ENCODE measurements at regions not wholly inside any gene's neighbourhood (a gene's known extent, or its start where the extent isn't known, plus 50 kb on each side); places are given as distances from the start of the nearest gene placed in this dataset.
"Not testable (repeated sequence)": the region's sequence is repeated elsewhere in the genome, so short reads cannot be mapped to it uniquely, and the experiment has no call there.

- no peak for DNase-seq (ENCODE audit: low read depth)
Measured at GRCh38 chr2:142716463-142717242, 160.8 kb upstream of the KYNU start.

- DNase-seq (ENCODE audit: low read depth) = no peak
Measured at GRCh38 chr2:142714600-142714999, 162.9 kb upstream of the KYNU start.

- no peak for DNase-seq (ENCODE audit: low read depth)
Measured at GRCh38 chr2:142710336-142710735, 167.1 kb upstream of the KYNU start.

GRCh38 chr2:142707318-142707717, 170.1 kb upstream of the KYNU start:
- no peak for DNase-seq (ENCODE audit: low read depth)

- DNase-seq (ENCODE audit: low read depth) = not testable (repeated sequence)
Measured at GRCh38 chr2:142702397-142702796, 175.1 kb upstream of the KYNU start.

GRCh38 chr2:142695350-142696257, 181.9 kb upstream of the KYNU start:
- DNase-seq (ENCODE audit: low read depth) = not testable (repeated sequence)

GRCh38 chr2:142694282-142694681, 183.2 kb upstream of the KYNU start:
- DNase-seq (ENCODE audit: low read depth) = no peak

- DNase-seq (ENCODE audit: low read depth) = no peak
Measured at GRCh38 chr2:142693171-142693950, 184.1 kb upstream of the KYNU start.

- DNase-seq (ENCODE audit: low read depth) = no peak
Measured at GRCh38 chr2:142688856-142689605, 188.4 kb upstream of the KYNU start.

- DNase-seq (ENCODE audit: low read depth) = no peak
Measured at GRCh38 chr2:142687509-142687908, 190.0 kb upstream of the KYNU start.

- no peak for DNase-seq (ENCODE audit: low read depth)
Measured at GRCh38 chr2:142687075-142687474, 190.4 kb upstream of the KYNU start.

- no peak for DNase-seq (ENCODE audit: low read depth)
Measured at GRCh38 chr2:142684667-142685066, 192.8 kb upstream of the KYNU start.

- no peak for DNase-seq (ENCODE audit: low read depth)
Measured at GRCh38 chr2:142682528-142682927, 194.9 kb upstream of the KYNU start.

GRCh38 chr2:142681952-142682351, 195.5 kb upstream of the KYNU start:
- DNase-seq (ENCODE audit: low read depth) = no peak

GRCh38 chr2:142678164-142678563, 199.3 kb upstream of the KYNU start:
- DNase-seq (ENCODE audit: low read depth) = no peak

- no peak for DNase-seq (ENCODE audit: low read depth)
Measured at GRCh38 chr2:142675398-142675797, 202.1 kb upstream of the KYNU start.

- no peak for DNase-seq (ENCODE audit: low read depth)
Measured at GRCh38 chr2:142673836-142674235, 203.6 kb upstream of the KYNU start.

GRCh38 chr2:142672698-142673097, 204.8 kb upstream of the KYNU start:
- DNase-seq (ENCODE audit: low read depth) = no peak

- DNase-seq (ENCODE audit: low read depth) = no peak
Measured at GRCh38 chr2:142670362-142670761, 207.1 kb upstream of the KYNU start.

- DNase-seq (ENCODE audit: low read depth) = no peak
Measured at GRCh38 chr2:142668420-142668819, 209.0 kb upstream of the KYNU start.

GRCh38 chr2:142665241-142665640, 212.2 kb upstream of the KYNU start:
- no peak for DNase-seq (ENCODE audit: low read depth)
